ENCODE measurements at regions not wholly inside any gene's neighbourhood (a gene's known extent, or its start where the extent isn't known, plus 50 kb on each side); places are given as distances from the start of the nearest gene placed in this dataset.
"Not testable (repeated sequence)": the region's sequence is repeated elsewhere in the genome, so short reads cannot be mapped to it uniquely, and the experiment has no call there.

GRCh38 chr4:10273030-10273429 lies 156.4 kb upstream of the WDR1 start:
- no peak for DNase-seq

GRCh38 chr4:10272511-10272910 lies 155.9 kb upstream of the WDR1 start:
- no peak for DNase-seq

GRCh38 chr4:10267066-10267465 lies 150.5 kb upstream of the WDR1 start:
- no peak for DNase-seq

- no peak for DNase-seq
Measured at GRCh38 chr4:10260777-10261176, 144.2 kb upstream of the WDR1 start.

- no peak for DNase-seq
Measured at GRCh38 chr4:10259976-10260375, 143.4 kb upstream of the WDR1 start.

- DNase-seq = no peak
Measured at GRCh38 chr4:10256203-10256602, 139.6 kb upstream of the WDR1 start.

- no peak for DNase-seq
Measured at GRCh38 chr4:10253765-10254164, 137.2 kb upstream of the WDR1 start.

- no peak for DNase-seq
Measured at GRCh38 chr4:10245751-10246150, 129.2 kb upstream of the WDR1 start.

GRCh38 chr4:10243856-10244255 lies 127.3 kb upstream of the WDR1 start:
- DNase-seq = no peak

GRCh38 chr4:10240691-10241090 lies 124.1 kb upstream of the WDR1 start:
- no peak for DNase-seq

- no peak for DNase-seq
Measured at GRCh38 chr4:10239982-10240654, 123.5 kb upstream of the WDR1 start.

- DNase-seq = no peak
Measured at GRCh38 chr4:10237131-10237530, 120.5 kb upstream of the WDR1 start.

- no peak for DNase-seq
Measured at GRCh38 chr4:10232114-10232513, 115.5 kb upstream of the WDR1 start.

GRCh38 chr4:10226756-10227155 lies 110.2 kb upstream of the WDR1 start:
- DNase-seq = no peak

- DNase-seq = no peak
Measured at GRCh38 chr4:10225096-10225495, 108.5 kb upstream of the WDR1 start.

GRCh38 chr4:10223782-10224181 lies 107.2 kb upstream of the WDR1 start:
- DNase-seq = no peak

- DNase-seq = not testable (repeated sequence)
Measured at GRCh38 chr4:10213481-10213880, 96.9 kb upstream of the WDR1 start.

- no peak for DNase-seq
Measured at GRCh38 chr4:10212901-10213300, 96.3 kb upstream of the WDR1 start.

- DNase-seq = no peak
Measured at GRCh38 chr4:10212400-10212799, 95.8 kb upstream of the WDR1 start.

- no peak for DNase-seq
Measured at GRCh38 chr4:10207116-10207515, 90.5 kb upstream of the WDR1 start.

- DNase-seq = no peak
Measured at GRCh38 chr4:10205223-10205622, 88.6 kb upstream of the WDR1 start.

- DNase-seq = no peak
Measured at GRCh38 chr4:10204401-10205058, 87.9 kb upstream of the WDR1 start.

GRCh38 chr4:10203851-10204250 lies 87.3 kb upstream of the WDR1 start:
- DNase-seq = no peak

- no peak for DNase-seq
Measured at GRCh38 chr4:10201381-10202223, 85.0 kb upstream of the WDR1 start.
